ENCODE measurements at regions not wholly inside any gene's neighbourhood (a gene's known extent, or its start where the extent isn't known, plus 50 kb on each side); places are given as distances from the start of the nearest gene placed in this dataset.
"Not testable (repeated sequence)": the region's sequence is repeated elsewhere in the genome, so short reads cannot be mapped to it uniquely, and the experiment has no call there.

DNA sequence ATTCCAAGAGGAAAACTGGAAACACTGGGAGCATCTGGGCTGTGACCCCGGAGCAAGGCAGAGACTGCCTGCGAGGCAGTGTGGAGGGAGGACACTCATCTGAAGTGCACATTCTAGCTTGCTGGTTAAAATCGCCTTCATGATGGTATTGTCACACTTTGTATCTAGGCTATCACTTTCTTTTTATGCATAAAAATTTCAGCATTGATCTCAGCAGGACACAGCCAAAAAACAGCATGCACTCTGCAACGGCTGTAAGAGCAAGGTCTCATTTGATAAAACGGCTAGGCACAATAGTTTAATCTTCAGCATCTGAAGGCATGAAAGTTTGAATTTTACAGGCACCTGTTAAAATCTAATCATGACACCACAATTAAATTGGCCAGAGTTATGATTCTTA is 110.8 kb upstream of the IRX1 start:
- DNase-seq (ENCODE audit: low read depth), result no peak

DNA sequence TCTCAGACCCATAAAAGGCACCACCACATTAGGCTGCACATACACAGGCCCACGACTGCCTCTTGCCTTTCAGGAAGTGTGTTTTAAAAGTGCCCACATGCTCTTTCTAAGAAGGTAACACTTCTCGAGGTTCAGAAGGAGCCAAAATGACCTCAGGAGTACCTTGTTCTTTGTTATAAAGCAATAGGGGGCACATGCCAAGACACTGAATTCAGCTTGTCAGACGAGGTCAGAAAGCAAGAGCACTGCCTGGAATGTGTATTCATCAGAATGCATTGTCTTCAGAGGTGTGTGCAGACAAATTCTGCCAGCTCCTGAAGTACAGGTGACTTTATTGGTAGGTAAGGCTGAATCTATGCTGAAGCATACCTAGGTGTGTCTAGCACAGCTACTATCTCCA is 114.5 kb upstream of the IRX1 start:
- DNase-seq (ENCODE audit: low read depth), result no peak

DNA sequence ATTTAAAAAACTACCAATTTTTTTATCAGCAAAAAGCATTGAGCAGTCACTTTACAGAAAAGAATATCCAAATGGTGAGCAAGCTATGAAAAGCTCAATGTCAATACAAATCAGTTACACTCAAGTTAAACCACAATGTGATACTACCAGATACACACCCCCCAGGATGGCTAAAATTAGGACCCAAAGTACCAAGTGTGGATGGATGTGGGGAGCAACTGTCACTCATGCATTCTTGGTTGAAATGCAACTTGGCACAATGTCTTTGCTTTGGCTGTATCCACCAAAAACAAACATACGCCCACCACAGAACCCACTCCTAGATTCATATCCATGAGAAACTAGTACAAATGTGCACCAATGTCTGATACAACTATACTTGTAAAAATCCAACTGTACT is 120.0 kb upstream of the IRX1 start:
- DNase-seq (ENCODE audit: low read depth), result no peak

DNA sequence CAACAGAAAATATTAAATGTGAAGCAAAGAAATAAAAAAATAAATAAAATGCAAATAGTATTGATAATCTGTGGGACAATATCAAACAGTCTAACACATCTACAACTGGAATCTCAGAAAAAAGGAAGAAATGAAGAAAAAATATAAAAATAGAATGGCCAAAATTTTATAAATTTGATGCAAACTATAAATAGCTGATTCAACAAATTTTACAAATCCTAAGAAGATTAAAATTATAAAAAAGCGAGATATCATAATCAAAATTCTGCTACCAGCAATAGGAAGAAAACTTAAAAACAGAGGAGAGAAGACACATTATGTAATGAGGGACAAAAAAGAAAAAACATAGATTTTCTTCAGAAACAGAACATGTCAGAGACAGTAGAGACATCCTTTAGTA is 129.2 kb upstream of the IRX1 start:
- no peak for DNase-seq (ENCODE audit: low read depth)

DNA sequence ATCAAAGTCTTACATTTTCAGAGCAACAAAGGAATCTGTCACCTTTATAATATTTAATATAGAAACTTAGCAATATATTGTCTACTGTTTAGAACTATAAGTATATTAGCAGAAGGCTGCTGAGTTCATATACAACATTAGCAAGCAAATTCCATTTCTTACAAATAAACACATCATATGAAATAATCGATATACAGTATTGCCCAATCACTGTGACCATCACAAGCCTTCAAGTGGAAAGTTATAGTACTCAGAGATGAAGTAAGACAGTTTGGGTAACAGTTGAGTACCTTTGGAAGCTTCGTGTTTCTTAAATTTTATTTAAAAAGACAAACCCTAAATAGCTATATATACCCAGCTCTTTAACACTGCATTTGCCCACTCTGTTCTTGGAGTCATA is 135.2 kb upstream of the IRX1 start:
- DNase-seq (ENCODE audit: low read depth), result no peak

DNA sequence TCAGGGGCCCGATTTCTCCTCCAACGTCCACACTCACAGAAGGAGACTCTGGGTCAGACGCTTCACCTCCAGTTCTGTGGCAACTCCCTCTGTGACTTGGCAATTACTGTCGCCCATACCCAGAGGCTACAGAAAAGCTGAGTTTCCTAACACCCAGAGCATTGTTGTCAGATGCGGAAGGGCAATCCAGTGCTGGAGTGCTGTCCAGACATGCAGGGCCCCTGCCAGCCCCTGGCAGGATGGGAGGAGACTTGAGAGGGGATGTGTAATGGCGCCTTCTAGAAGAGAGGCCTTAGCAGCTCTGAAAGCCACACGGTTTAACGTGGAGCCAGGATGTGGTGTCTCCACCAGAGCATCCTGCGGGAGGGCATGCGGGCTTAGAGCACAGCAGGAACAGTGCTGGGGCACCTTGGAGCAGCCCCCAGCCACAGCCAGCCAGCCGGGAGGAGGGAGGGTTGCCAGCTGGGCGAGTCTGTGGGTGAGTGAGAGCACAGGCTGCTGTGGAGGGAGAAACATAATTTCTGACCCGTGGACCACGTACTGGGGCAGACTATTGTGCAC is 139.4 kb upstream of the IRX1 start:
- no peak for DNase-seq (ENCODE audit: low read depth)

DNA sequence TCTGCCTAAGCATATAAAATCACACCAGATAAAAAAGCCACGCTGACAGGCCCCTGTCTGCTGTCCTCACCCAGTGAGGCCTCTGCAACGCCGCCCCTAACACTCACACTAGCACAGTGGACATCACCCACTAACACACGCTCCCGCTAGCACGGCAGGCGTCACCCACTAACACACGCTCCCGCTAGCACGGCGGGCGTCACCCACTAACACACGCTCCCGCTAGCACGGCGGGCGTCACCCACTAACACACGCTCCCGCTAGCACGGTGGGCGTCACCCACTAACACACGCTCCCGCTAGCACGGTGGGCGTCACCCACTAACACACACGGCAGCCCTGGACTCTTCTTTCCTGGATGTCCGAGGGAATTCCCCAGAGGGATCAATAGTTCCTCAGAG is 141.6 kb upstream of the IRX1 start:
- DNase-seq (ENCODE audit: low read depth), result not testable (repeated sequence)

DNA sequence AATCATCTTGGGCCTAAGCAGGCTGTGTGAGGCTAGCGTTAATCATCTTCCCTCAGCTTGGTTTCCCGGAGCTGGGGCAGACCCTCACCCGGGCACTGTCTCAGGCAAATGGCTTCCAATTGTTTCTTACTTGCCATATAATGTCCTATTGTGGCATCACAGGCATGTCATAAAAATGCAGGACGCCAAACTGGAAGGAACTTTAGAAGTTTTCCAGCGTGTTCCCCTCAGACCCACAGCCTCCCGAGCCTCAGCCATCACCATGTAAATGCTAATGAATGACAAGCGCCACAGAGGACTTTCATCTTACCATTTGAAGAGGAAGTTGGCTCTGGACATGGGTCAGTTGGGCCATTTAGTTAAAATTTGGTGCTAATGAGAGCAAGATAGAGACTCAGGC is 143.0 kb upstream of the IRX1 start:
- no peak for DNase-seq (ENCODE audit: low read depth)

DNA sequence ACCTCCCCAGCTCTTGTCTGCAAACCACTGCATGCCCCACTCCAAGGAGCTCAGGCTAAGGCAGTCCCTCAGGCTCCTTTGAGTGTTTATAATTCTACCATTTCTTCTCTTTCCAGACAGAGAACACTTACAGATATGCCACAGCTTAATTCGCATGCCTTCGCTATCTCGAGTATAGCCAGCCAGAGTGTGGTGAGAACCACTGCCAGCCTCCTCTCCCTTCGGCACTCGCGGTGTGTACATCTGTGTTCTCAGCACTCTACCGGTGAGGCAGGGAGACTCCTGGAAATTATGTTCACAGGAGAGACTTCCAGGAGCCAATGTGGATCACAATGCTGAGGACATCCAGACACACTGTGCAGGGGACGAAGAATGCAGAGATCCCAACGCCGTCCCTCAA is 143.7 kb upstream of the IRX1 start:
- DNase-seq (ENCODE audit: low read depth), result no peak

DNA sequence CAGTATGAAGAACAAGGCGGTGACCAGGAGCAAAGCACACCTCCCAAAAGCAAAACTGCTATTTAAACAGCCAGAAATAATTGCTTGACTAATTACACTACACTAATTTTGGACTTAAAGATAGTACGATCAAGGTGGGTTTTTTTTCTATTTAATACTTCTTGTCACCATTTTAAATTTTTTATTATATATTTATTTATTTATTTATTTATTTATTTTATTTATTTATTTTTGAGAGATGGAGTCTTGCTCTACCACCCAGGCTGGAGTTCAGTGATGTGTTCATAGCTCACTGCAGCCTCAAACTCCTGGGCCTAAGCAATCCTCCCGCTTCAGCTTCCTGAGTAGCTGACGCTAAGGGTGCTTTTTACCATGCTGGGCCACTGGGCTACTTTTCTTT is 146.2 kb upstream of the IRX1 start:
- DNase-seq (ENCODE audit: low read depth), result no peak

DNA sequence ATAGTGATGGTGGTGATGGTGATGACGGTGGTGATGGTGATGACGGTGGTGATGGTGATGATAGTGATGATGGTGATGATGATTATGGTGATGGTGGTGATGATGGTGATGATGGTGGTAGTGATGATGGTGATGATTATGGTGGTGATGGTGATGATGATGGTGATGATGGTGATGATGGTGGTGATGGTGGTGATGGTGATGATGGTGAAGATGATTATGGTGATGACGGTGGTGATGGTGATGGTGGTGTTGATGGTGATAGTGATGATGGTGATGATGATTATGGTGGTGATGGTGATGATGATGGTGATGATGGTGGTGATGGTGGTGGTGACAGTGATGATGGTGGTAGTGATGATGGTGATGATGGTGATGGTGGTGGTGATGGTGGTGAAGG is 149.2 kb upstream of the IRX1 start:
- no peak for DNase-seq (ENCODE audit: low read depth)

DNA sequence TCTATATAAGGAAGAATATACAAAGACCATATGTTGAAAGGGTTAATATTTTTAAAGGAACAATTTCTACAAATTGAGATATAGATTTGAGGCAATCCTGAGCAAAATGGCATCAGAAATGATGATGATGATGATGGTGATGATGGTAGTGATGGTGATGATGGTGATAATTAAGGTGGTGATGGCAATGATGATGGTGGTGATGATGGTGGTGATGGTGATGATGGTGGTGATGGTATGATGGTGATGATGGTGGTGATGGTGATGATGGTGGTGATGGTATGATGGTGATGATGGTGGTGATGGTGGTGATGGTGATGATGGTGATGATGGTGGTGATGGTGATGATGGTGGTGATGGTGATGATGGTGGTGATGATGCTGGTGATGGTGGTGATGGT is 150.1 kb upstream of the IRX1 start:
- not testable (repeated sequence) for DNase-seq (ENCODE audit: low read depth)

DNA sequence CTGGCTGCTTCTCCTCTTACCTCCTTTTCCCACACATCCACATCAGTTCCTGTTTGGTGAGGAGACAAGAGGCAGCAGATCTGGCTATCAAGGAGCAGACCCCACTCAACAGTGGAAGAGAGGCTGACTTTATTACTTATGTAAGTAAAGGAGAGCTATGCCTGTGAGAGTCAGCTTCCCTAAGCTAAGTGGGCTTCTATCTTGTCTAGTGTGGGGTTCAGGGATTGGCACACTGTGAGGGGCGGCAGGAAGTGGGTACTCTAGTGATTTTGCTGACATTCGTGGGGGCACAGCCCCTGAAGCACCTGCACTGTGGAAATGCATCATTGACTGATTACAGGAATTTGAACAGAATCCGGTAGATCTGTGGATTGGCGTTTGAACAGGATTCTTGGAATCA is 163.5 kb upstream of the IRX1 start:
- DNase-seq (ENCODE audit: low read depth), result no peak

DNA sequence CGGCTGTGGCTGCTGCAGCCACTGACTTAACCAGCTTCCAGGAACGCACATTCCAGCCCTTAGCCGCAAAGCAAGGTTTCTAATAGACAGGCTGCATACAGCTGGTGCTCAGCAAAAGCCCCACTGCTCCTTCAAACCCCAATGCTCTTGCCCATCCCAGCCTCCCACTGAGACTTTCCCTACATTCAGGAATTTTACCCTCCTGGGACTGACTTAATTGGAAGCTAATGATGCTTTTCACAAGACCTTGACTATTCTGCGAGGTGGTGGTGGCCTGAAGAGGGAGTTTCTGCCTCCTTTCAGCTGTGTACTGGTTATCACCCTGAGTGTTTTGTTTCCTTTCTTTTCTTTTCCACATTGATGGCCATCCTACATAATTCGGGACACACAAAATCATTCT is 164.9 kb upstream of the IRX1 start:
- no peak for DNase-seq (ENCODE audit: low read depth)

DNA sequence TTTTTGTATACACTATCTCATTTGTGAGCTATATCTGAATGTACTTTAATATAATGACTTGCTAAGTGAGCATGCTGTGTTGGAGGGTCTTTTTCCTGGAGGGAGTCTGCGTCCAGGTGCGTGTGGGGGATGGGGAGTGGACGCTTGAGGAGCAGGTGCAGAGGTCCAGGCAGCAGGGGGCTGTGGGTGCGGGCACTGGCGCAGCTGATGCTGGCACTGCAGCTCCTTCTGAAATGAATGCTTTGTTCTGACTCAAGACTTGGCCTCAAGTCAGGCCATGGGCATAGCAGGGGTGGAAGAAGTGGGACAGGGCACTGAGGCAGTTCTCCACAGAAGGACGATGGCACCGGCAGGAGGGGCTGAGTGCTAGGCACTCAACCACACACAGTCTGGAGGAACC is 165.7 kb upstream of the IRX1 start:
- DNase-seq (ENCODE audit: low read depth), result no peak

DNA sequence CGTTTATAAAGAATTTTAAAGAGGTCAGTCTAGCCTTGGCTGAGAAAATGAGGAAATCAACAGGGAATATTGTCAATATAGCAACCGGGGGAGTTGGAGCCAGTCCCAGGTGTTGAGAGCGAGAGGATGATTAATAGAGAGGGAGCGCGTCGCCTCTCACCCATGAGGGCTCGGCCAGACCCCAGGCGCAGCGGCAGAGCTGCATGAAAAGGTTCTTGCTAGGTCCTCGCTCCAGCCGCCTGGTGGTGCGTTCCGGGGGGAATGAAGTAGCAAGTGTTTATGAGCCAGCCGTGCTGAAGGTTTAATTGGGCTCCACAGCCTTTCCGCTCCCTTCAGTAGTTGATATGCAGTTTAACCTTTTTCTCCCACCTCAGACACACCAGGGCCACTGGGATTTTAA is 167.3 kb upstream of the IRX1 start:
- no peak for DNase-seq (ENCODE audit: low read depth)

DNA sequence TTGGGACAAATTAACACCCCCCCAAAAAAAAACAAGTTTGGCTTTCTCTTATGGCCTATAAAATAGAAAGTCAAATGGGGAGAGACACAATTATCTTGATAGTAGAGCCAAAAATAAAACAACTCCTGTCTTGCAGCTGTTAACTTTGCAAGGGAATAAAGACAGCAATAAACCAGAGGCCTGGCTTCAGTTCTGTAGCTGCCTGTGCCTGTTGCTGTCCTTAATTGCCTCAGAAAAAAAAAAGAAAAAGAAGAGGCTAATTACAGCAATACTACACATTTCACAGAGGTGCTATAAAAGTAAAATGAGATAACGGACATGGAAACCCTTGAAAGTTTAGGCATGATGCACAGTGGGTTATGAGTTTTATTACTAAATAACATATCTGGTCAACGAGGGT is 170.7 kb upstream of the IRX1 start:
- no peak for DNase-seq (ENCODE audit: low read depth)

DNA sequence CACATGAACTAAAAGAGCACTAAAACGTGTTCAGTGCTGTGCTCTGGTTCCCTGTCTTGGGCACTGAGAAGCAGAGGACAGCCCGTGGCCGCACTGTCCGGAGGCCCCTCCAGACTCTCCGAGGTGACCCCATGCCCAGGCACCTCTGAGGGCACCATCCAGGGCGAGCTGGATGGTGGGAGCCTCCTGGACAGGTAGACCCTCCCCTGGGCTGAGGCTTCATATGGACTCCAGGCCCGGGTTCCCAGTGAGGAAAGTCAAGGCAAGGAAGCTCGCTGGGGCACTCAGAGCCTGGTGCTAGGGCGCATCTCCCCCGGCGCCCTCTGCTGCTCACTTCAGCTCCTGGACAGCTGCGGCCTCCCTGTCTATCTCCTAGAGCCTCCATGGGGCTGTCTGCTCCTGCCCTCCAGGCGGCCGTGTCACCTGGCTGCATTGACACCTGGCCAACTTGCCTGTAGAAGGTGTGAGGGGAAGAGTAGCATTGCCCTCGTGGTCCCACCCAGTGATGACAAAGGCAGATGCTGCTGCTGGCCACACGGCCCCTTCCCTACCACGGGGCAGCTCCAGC is 178.2 kb upstream of the IRX1 start:
- DNase-seq (ENCODE audit: low read depth), result no peak

DNA sequence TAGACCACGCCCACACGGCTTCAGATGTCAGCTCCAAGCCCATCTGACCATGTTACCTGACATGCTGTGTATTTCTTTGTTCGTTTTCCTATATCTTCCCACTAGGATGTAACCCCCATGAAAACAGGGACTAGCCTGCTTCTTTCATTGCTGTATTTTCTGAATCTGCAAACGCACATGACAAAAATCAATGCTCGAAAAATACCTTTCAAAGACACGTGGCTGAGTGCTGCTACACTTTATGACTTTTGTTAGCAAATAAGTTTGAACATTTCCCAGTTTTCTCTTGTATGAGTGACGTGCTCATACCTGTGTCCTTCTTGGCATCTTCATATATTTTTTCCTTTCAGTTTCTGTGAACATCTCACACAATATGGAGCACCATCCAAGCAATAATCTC is 181.3 kb upstream of the IRX1 start:
- no peak for DNase-seq (ENCODE audit: low read depth)

DNA sequence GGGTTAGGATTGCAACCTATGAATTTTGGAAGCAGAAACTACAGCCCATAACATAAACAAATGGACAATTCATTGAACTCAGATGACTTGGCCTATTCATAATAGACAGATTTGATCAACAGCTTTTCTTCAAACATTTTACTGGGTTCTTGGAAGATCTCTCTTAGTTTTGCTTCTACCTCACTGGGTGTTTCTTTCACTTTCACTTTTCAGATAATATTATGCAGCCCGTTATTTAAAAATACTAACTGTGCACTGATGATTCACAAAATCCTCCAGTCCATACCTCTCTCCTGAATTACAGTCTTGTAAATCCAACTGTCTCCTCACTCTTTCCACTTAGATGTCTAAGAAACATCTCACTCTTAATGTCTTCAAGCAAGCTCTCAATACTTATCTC is 183.5 kb upstream of the IRX1 start:
- DNase-seq (ENCODE audit: low read depth), result peak; percentile 17

DNA sequence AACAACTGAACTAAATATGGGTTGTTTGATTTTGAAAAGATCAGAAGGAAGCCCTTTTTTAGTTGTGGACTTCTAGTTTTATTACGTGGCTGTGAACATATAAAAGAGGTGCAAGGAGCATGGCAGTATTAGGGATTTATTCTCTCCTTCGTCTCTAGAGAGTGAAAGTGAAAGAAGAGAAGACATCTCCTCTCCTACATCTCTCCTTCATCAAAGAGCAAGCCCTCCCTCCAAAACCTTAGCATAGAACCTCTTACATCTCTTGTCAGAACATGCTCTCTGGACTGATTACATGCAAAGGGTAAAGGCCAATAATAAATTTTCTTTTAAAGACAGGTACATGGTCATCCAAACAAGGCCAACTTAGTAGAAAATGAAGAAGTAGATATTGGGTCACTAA is 184.3 kb upstream of the IRX1 start:
- no peak for DNase-seq (ENCODE audit: low read depth)

DNA sequence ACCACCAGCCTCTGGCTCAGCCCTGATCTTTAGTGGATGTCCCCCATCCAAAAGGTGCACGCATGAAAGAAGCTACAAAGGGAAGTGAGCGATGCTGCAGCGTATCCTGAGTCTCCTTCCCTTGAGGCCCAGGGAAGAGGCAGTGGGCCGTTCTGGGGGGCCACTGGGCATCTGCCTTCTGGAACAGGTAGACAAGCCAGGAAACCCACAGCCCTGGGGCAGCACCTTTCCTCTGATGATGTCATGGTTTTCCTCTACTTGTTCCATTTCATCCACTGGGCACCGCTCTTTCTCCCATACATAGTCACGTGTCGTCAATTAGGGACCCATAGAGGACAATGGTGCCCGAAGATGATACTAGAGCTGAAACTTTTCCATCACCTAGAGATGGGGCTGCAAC is 194.0 kb upstream of the IRX1 start:
- DNase-seq (ENCODE audit: low read depth), result no peak

DNA sequence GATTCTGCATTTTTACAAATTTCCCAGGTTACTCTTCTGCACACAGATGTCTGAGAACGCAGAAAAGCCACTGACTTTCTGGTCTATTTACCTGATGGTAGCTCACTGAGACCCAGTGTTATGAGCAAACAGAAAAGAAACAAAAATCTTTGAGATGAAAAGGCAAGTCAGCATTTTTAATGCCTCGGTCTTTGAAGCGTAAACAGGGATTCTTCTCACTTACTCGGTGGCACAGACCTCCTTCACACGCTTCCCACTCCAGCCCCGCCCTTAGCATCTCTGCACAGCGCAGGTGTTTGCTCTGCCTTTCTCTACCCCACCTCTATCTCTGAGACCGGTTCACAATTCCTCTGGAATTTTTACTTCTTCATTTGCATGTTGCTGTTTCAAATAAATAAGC is 195.0 kb upstream of the IRX1 start:
- no peak for DNase-seq (ENCODE audit: low read depth)

DNA sequence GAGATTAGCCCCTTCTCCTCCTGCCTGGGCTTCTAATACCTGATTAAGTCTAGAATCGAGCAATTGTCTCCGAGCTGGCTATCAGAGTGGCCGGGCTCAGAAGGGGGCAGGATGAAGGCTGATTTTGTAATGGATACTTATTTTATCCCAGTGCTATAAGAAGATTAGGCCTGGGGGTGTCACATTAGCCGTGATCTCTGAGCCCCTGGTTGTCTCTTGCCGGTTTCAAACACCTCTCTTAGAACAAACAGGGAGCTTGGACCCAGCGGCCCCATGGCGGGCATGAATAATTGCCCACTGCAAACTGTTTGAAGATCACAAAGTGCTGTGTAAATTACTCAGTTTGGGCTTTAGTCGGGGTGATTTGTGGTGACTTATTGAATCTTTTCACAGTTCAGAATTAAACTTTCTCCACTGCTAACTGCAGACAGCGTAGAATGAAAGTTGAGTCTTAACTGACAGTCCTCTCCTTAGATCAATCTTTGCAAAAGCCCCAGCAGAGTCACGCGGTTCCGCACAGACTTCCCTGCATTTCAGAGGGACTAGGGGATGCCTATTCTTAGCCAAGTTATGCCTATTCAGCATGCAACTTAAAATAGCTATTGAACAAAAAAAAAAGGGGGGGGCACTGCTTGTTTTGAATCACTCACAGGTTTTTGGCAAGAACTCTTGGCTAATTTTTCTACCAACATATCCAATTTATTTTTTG is 200.6 kb upstream of the IRX1 start:
- DNase-seq (ENCODE audit: low read depth), result no peak
